Motor neuron (in vitro differentiated cells): ENCODE measurements at regions not wholly inside any gene's neighbourhood (a gene's known extent, or its start where the extent isn't known, plus 50 kb on each side); places are given as distances from the start of the nearest gene placed in this dataset.

ENCODE experiments used
- ATAC-seq, 8 experiments: fragments of 200-7000 bp; cut with Tn5 transposase; replicated peaks in 6 of 8; 2 replicates each; pipeline ENCODE4 v1.8.0; 2021; ENCODE audit warnings: mild to moderate bottlenecking in 8 of 8, moderate library complexity in 8 of 8
- H3K27ac ChIP-seq, 2 donors: fragments of 250-450 bp; sonication (Bioruptor Pico); 2 replicates each; pipeline ENCODE4 v1.9.0; 2021; ENCODE audit warnings: antibody characterized with exemption in 2 of 2, mild to moderate bottlenecking in 2 of 2, moderate library complexity in 1 of 2
- H3K4me1 ChIP-seq, 2 donors: fragments of 250-450 bp; sonication (Bioruptor Pico); replicated peaks in 1 of 2; 2 replicates each; pipeline ENCODE4 v1.6.1; 2021; ENCODE audit warnings: antibody characterized with exemption in 2 of 2, mild to moderate bottlenecking in 2 of 2, moderate library complexity in 1 of 2
- H3K4me3 ChIP-seq, 5 donors: fragments of 250-450 bp; sonication (Bioruptor Pico); 2 replicates each; pipeline ENCODE4 v1.9.0; 2021; ENCODE audit warnings: antibody characterized with exemption in 5 of 5, mild to moderate bottlenecking in 5 of 5, moderate library complexity in 4 of 5
- WGBS, 10 experiments: fragments of 450-650 bp; shearing (Covaris generic); methylation state at CpG; one replicate each; pipeline ENCODE4 v1.0.0; 2022; 5-methylcytosine and 5-hydroxymethylcytosine counted together
- in situ Hi-C, 9 experiments: fragments of 400-800 bp; cut with MboI; loops; one replicate each; pipeline ENCODE4 v1.15.0; 2021; ENCODE audit warnings: low sequenced_read_pairs in 9 of 9, low pct_unique_long_range_greater_than_20kb in 2 of 9; ENCODE audit not compliant: unreplicated experiment in 9 of 9

DNA sequence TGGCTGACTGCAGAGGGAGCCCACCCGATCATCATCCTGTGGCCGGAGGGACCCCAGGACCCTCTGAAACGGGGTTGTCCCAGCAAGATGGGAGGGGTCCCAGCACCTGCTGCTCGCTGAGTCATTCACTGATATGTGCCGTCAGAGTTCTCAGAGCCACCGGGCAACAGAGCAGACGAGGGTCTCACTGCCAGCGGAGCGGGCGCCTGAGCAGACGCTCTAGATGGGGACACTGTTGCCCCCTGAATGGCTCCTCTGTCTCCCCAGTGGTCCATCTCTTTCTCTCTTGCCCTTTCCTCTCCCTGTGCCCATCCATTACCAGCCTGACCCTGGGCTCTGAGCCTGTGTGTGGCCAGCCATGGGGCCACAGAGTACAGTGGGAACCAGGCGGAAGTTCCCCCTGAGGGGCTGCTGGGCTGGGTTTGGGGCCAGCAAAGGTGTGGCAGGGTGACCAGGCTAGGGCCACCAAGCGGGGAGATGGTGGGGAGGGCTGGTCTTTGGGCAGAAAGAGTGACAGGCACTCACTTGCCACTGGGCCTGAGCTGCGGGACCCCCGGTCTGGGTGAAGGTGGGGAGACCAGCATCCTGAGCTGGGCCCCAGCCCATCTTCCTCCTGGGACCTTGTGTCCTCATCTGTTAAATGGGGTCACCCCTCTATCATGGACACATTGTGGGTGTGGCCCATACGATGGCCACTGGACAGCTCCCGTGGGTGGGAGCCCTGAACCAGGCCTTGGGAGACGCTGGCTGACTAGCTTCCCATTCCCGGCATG, 90.9 kb downstream of the HMX1 start:
- peaks cover 0 to 5% of the 10 kb centered on the region in 2 donors for H3K4me1 ChIP-seq
- ATAC-seq = no peak
- no peak overlapping the region for H3K27ac ChIP-seq
- 40 to 77% (median 72%) methylated on average over 1 to 6 of the region's 19 CpGs; no CpG with 5 or more reads in 7 of the 10 experiments for WGBS, 10 experiments
- in situ Hi-C loops = no loop called here
- no peak overlapping the region for H3K4me3 ChIP-seq

DNA sequence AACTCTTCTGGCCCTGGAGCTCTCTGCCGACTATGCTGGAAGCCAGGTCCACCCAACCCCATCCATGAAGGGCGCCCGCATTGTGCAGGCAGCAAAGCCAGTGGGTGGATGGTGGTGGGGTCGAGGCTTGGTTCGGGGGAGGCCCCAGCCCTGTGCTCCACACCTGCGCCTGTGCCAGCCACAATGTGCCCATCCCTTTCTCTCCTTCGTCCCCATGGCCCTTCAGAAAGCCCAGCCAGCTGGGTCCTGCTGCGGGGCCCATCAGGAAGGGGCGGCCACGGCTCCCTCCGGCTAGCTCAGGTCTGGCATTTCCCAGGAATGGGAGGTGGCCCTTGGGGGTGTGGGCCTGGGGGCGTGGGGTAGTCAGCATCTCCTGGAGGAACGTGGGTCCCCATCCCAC, 91.6 kb downstream of the HMX1 start:
- no peak overlapping the region for H3K27ac ChIP-seq
- peaks cover 0 to 5% of the 10 kb centered on the region in 2 donors for H3K4me1 ChIP-seq
- ATAC-seq = peak in 1 of 8 experiments; percentile 6
- no peak overlapping the region for H3K4me3 ChIP-seq
- WGBS, 10 experiments = 0 to 68% (median 51%) methylated on average over 1 to 6 of the region's 13 CpGs; no CpG with 5 or more reads in 7 of the 10 experiments
- in situ Hi-C loops = no loop called here

DNA sequence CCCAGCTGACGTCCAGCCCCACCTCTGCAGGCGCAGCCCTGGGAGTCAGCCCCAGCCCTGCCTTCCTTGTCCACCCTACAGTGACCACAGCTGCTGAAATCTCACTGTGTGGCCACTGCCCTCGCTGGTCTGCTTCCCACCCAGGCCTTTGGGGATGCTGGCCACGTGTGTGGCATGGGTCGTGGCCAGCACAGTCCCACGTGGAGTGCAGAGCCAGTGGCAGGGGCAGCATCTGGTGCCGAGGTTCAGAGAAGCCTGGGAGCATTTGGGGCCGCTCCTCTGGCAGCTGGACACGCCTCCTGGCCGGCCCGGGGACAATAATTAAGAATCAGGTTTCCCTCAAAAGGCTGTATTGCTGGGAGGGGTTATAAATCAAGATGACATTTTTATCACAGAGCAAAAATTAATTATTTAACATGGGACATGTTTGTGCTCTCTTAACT, 92.1 kb downstream of the HMX1 start:
- 0 to 61% (median 13%) methylated on average over 2 to 3 of the region's 11 CpGs; no CpG with 5 or more reads in 5 of the 10 experiments for WGBS, 10 experiments
- peak in 6 of 8 experiments; percentile 31 to 87 (median 54) for ATAC-seq
- no peak overlapping the region for H3K4me3 ChIP-seq
- H3K27ac ChIP-seq = no peak overlapping the region
- in situ Hi-C loops = no loop called here
- H3K4me1 ChIP-seq = peaks cover 0 to 5% of the 10 kb centered on the region in 2 donors

DNA sequence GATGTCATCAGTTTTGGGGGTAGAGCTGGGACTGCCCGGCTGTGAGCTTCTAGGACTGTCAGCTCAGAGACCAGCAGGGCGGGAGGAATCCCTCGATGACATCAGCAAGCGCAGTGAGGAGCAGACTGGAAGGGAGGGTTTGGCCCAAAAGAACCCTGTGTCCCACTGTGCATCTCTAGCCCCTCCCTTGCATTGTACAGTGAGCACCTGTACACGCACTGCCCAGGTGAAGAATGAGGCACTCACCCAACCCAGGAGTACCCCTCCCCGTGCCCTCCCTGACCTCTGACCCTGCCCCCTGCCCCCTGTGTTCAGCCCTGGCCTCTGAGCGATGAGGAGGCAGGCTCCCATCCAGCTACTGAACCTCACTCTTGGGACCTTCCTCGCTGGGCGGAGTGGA, 92.9 kb downstream of the HMX1 start:
- in situ Hi-C loops = no loop called here
- Histone ChIP-seq H3K4me1 (peaks cover 0 to 5% of the 10 kb centered on the region in 2 donors), H3K4me3 (no peak overlapping the region), H3K27ac (no peak overlapping the region)
- WGBS, 10 experiments = 80 to 90% (median 88%) methylated on average over 2 to 3 of the region's 9 CpGs; no CpG with 5 or more reads in 7 of the 10 experiments
- peak in 1 of 8 experiments; percentile 40 for ATAC-seq

DNA sequence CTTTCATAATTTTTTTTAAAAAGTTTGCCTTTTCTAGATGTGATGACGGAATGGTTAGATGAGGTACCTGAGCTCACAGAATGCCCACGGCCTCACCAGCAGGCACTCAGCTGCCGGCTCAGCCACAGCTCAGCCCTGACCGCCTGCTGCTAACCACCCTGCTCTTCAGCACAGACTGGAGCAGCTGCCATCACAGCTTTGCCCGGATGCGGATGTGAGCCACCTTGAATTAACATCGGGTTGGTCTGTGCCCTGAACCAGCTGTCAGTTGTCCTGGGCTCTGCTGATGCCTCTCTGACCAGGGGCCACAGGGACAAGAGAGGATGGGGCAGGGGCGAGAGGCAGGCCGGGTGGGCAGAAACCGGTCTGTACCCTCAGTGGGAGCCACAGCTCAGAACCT, 93.3 kb downstream of the HMX1 start:
- H3K4me3 ChIP-seq = no peak overlapping the region
- in situ Hi-C loops = no loop called here
- ATAC-seq = no peak
- 20 to 90% (median 40%) methylated on average over 1 to 3 of the region's 10 CpGs; no CpG with 5 or more reads in 4 of the 10 experiments for WGBS, 10 experiments
- H3K27ac ChIP-seq = no peak overlapping the region
- peaks cover 0 to 3% of the 10 kb centered on the region in 2 donors for H3K4me1 ChIP-seq

DNA sequence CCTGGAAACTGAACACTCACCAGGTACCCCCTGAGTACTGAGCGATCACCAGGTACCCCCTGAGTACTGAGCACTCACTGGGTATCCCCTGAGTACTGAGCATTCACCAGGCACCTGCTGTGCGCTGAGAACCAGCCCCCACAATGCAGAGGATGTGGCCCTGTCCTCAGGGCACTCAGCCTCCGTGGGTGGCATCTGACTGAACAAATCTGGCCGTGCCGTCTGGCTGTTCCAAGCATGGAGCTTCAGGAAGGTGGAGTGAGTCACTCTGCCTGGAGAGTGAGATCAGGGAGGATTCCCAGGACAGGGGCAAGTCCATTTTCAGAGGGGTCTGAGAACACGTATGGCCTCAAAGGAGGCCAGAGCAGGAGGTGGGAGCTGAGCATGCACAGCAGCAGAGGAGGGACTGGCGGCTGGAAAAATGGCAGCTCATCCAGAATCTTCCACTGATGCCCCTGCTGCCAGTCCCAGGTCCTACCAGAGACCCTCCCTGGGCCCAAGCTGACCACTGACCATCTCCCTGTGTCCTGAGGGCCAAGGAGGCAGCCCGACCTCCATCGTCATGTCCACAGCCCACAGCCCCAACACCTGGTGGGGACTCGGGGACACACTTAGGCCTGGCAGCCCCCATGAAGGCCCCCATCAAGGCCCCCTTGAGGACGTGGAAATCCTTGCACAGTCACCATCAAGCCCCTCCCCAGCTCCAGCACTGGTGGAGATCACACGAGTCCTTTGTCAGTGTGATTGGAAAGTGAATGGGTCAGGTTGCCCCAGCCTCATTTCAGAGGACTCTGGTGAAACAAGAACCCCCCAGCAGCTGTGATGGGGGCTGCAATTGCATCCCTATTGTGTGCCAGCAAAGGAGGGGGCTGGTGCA, 94.1 kb downstream of the HMX1 start:
- ATAC-seq = no peak
- in situ Hi-C loops = no loop called here
- 17 to 100% (median 68%) methylated on average over 1 to 5 of the region's 12 CpGs; no CpG with 5 or more reads in 2 of the 10 experiments for WGBS, 10 experiments

DNA sequence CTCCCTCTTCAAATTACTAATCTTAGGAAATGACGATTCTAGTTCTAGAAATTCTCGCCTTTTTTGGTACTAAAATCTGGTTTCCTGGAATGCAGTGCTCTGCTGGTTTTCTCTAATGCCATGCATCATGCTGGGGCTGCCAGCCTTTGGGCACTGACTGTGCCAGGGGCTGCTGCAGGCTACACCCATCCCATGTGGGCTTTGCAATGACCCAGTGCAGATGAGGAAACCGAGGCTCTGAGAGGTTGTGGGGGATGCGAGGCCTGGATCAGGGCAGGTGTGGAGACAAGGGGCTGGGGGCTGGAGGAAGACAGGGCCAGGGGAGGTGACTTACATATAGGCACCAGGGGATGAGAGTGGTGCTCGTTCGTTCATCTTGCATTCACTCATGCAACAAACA, 95.3 kb downstream of the HMX1 start:
- Histone ChIP-seq H3K4me1 (no peaks in the 10 kb centered on the region), H3K4me3 (no peak overlapping the region), H3K27ac (no peak overlapping the region)
- no peak for ATAC-seq
- in situ Hi-C loops = no loop called here
- 60 to 100% (median 92%) methylated on average over 1 to 2 of the region's 6 CpGs; no CpG with 5 or more reads in 7 of the 10 experiments for WGBS, 10 experiments

More for the DNA sequence above, 94.1 kb downstream of the HMX1 start:
- no peaks in the 10 kb centered on the region for H3K4me1 ChIP-seq
- no peak overlapping the region for H3K4me3 ChIP-seq
- no peak overlapping the region for H3K27ac ChIP-seq

DNA sequence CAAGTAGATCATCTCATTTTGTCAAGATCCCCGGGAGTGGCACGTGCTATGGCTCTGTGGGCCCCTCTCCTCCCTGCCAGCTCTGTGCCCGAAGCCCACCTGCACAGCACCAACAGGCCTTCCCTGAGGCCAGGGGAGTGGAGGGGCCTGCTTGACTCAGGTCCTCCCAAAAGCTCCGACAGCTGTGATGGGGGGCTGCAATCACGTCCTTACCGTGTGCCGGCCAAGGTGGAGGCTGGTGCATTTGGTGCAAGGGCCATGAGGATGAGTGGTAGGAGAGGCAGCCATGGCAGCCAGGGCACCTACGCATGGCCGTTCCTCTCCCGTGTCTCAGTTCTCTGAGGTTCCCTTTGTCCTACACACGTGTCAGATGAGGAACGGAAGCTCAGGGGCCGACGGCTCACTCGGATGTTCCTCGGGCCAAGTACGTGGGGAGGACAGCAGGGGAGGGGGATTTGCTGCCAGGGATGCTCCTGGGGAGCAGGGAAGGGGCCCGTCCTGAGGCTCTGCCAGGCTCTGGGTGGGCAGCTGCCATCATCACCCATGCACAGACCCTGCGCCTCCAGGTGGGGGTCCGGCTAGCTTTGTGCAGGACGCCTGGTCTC, 95.8 kb downstream of the HMX1 start:
- ATAC-seq = no peak
- 50 to 100% (median 80%) methylated on average over 2 to 8 of the region's 21 CpGs; no CpG with 5 or more reads in 5 of the 10 experiments for WGBS, 10 experiments
- no peak overlapping the region for H3K27ac ChIP-seq

DNA sequence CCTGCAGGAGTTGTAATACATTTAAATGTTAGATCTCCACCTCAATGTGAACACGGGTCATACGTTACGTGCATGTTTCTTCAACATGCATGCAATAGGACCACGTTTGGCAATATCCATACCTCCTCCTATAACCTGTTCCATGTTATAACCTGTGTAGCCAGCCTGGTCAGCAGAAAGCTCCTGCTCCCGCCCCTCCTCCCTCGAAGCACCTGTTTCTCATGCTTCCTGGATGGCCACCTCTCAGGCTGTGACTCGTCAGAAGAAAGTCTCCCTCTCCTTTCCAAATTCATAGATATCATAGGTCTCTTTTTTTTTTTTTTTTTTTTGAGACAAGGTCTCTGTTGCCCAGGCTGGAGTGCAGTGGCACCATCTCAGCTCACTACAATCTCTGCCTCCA, 96.5 kb downstream of the HMX1 start:
- in situ Hi-C loops = no loop called here
- Histone ChIP-seq H3K4me3 (no peak overlapping the region), H3K27ac (no peak overlapping the region), H3K4me1 (no peaks in the 10 kb centered on the region)
- ATAC-seq = no peak
- WGBS, 10 experiments = 50 to 100% (median 80%) methylated on average over 1 to 7 of the region's 7 CpGs; no CpG with 5 or more reads in 1 of the 10 experiments

More for the DNA sequence above, 95.8 kb downstream of the HMX1 start:
- Histone ChIP-seq H3K4me3 (no peak overlapping the region), H3K4me1 (no peaks in the 10 kb centered on the region)
- in situ Hi-C loops = no loop called here

DNA sequence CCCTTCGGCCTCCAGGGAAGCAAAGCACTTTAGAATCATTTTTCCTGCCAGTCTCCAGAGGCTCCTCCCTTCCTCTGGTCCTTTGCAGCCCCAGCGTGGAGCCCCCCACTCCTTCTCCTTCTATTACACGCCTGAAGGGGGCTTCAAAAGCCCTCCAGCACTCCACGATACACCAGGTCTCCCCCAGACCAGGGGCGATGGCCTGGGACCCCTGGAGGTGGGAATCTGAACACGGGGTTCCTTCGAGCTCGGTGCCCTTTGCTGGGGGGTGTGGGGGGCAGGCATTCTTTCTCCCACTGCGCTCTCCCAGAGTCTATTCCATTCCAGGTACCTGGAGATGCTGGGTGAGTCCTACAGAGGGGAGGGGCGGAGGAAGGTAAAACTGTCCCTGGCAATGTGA, 97.6 kb downstream of the HMX1 start:
- no peaks in the 10 kb centered on the region for H3K4me1 ChIP-seq
- H3K27ac ChIP-seq = no peak overlapping the region
- H3K4me3 ChIP-seq = no peak overlapping the region
- in situ Hi-C loops = no loop called here
- ATAC-seq = no peak
- no CpG with 5 or more reads among the region's 10 CpGs for WGBS, 10 experiments

DNA sequence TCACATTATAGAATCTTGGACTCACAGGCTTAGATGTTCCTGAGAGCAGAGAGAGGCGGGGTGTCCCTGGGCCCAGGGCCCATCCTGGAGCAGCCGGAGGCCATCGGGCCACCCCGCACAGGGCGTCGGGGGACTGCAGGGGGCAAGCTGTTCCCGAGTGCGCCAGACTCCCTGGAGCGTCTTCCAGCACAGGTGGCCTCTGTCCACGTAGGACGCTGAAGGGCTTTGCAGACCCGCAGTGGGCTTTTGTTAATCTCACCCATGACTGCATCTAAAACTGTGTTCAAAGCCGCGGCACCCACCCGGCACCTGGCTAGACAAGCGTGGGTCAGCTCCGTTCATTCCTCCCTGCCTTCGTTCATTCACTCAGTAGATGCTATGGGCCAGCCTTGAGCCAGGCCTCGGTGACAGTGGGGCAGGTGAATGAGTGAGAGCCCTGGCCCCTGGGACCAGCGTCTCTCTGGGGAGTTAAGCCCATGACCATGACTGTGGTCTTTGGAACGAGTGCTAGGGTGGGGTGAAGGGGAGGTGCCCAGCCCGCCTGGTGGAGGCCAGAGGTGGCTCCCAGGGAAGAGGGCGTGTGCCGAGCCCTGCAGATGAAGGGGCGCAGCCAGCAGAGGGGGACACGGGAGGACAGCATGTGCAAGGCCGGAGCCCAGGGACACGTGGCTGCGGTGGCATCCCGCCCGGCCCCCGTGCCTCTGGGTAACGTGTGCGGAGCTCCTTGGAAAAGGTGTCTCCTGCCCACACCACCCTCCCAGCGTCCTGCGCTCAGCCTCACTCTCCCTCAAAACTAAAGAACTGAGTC, 98.3 kb downstream of the HMX1 start:
- 60 to 100% (median 87%) methylated on average over 1 to 9 of the region's 36 CpGs; no CpG with 5 or more reads in 5 of the 10 experiments for WGBS, 10 experiments
- Histone ChIP-seq H3K27ac (no peak overlapping the region), H3K4me3 (no peak overlapping the region), H3K4me1 (no peaks in the 10 kb centered on the region)
- no peak for ATAC-seq
- in situ Hi-C loops = no loop called here

DNA sequence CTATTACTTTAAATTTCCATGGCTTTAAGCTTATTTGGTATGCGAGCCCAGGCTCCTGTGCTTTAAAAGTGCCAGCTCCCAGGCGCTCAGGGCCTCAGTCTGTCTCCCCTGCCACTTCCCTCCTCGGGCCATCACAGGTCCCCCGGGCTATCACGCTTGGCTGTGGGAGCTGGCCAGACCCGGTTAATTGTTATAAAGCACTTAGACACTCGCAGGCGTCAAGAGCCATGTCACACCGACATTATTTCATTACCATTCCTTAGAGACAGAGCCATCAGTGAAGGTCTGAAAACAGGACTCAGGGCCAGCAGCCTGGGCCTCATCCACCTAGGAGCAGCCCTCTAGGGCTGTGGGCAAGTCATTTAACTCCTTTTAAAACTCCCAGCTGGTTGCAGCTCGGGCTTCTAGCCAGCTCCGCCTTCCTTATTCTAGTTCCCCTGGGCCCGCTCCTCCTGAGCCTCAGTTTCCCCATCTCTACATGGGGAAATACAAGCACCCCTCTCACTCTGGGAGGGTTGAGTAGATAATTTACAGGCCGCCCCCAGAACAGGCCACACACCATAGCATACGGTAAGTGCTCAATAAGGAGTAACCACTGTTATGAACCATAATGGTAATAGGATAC, 99.0 kb downstream of the HMX1 start:
- Histone ChIP-seq H3K4me1 (no peaks in the 10 kb centered on the region), H3K27ac (no peak overlapping the region), H3K4me3 (no peak overlapping the region)
- 60 to 77% (median 64%) methylated on average over 1 to 8 of the region's 14 CpGs; no CpG with 5 or more reads in 2 of the 10 experiments for WGBS, 10 experiments
- in situ Hi-C loops = no loop called here
- peak in 3 of 8 experiments; percentile 17 to 38 (median 27) for ATAC-seq
